GM13976 (cell line): ENCODE measurements at regions not wholly inside any gene's neighbourhood (a gene's known extent, or its start where the extent isn't known, plus 50 kb on each side); places are given as distances from the start of the nearest gene placed in this dataset.

Source experiments
- DNase-seq: peaks from one replicate; pipeline ENCODE4 v3.0.0; 2012; ENCODE audit warnings: low spot score
- in situ Hi-C: fragments of 300-500 bp; cut with MboI; formaldehyde crosslinking; loops from one replicate; pipeline ENCODE4 v1.12.0; 2022; ENCODE audit warnings: low sequenced_read_pairs, mixed read lengths, inconsistent platforms; ENCODE audit not compliant: unreplicated experiment
- TF ChIP-seq, protein P1 (sequence below): IDR thresholded peaks from 2 replicates; pipeline ENCODE4 v1.5.1; 2012; ENCODE audit warnings: borderline replicate concordance, mild to moderate bottlenecking; ENCODE audit not compliant: insufficient read depth; ENCODE audit errors: extremely low read depth, missing control alignments, control extremely low read depth

DNA sequence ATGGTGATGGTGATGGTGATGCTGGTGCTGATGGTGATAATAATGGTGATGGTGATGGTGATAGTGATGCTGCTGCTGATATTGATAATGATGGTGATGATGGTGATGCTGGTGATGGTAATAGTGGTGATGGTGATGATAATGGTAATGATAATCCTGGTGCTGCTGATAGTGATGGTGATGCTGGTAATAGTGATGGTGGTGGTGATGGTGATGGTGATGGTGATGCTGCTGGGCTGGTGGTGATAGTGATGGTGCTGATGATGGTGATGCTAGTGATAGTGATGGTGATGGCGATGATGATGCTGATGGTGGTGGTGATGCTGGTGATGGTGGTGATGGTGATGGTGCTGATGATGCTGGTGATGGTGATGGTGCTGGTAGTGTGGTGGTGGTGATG, 58.4 kb upstream of the IGSF21 start:
- no peak for DNase-seq
- TF ChIP-seq, protein P1, sequence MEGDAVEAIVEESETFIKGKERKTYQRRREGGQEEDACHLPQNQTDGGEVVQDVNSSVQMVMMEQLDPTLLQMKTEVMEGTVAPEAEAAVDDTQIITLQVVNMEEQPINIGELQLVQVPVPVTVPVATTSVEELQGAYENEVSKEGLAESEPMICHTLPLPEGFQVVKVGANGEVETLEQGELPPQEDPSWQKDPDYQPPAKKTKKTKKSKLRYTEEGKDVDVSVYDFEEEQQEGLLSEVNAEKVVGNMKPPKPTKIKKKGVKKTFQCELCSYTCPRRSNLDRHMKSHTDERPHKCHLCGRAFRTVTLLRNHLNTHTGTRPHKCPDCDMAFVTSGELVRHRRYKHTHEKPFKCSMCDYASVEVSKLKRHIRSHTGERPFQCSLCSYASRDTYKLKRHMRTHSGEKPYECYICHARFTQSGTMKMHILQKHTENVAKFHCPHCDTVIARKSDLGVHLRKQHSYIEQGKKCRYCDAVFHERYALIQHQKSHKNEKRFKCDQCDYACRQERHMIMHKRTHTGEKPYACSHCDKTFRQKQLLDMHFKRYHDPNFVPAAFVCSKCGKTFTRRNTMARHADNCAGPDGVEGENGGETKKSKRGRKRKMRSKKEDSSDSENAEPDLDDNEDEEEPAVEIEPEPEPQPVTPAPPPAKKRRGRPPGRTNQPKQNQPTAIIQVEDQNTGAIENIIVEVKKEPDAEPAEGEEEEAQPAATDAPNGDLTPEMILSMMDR, result no peak
- in situ Hi-C loops, result no loop called here

DNA sequence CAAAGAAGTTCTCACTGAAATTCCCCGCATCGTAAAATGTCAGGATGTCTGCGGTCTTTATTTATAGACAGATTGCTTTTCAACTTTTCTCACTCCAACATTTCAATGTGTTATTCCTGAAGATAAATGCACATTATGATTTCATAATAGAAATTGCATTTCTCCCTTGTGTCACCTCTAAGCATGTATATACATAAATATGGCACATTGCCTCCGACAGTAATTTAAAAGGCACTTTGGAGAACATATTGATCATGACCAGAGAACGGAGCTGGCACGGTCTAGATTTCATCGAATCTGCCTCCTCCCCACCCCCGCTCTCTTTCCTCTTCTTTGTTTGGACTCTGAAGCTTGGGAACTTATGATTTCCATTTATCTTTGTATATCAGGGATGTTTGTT, 54.9 kb upstream of the IGSF21 start:
- DNase-seq, result no peak
- in situ Hi-C loops, result no loop called here
- TF ChIP-seq, protein P1, result no peak

DNA sequence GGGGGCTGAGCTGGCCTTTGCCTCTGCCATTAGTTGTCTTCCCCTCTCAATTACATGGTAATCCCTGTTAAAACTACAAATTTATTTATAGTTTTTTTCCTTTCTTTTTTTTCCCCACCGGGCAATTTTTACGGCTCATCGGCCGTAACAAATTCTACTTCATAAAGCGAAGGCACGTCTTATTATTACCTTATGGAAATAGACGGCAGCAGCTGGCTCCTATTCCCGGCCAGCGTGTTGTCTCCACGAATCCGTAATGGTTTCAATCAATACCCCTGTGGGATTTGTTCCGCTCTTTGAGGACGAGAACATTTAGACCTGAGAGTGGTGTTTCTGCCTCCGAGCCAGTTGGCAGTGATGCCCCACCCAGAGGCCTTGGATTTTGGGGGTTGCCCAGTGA, 52.4 kb upstream of the IGSF21 start:
- DNase-seq, result no peak
- TF ChIP-seq, protein P1, result no peak
- in situ Hi-C loops, result no loop called here

DNA sequence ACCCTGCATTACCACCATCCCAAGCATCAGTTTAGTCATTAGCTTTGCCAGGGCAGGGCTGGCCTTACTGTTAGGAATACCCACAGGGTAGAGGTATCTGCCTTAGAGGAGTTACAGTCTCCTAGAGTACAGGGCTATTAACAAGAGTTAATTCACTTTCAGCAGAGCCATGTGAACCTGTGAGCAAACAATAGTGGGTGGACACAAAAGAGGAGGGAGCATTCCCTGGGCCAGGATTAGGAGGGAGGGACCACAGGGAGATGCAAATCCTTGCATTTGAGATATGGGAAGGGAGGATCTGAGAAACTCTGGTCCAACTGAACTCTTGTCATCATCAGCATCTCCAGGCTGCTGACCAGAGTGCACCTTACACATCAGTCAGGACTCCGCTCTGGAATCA, 51.1 kb upstream of the IGSF21 start:
- TF ChIP-seq, protein P1, result no peak
- in situ Hi-C loops, result no loop called here
- DNase-seq, result no peak

DNA sequence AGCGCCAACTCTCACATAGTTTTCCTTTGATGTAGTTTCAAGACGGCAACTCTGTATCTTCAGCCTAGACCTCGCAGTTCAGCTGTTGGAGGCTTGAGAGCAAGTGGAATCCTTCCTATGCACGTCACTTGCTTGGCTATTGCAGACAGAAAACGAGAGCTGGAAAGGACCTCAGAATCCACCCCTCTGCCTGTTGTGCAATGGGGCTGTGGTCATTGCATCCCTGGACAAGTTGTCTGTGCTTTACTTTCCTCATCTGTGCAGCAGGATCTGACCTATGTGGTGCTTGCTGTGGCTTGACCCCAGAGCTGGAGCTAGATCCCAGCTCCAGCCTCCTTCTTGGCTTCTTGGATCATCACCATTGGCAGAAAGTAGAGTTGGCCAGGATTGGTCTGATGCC, 50.0 kb upstream of the IGSF21 start:
- TF ChIP-seq, protein P1, result no peak
- DNase-seq, result no peak
- in situ Hi-C loops, result no loop called here
